Stimulated activated CD8-positive, alpha-beta memory T cell treated with anti-CD3 and anti-CD28 coated beads, Interleukin-15, amount 100 ng/mL, for 4 hours (primary cell): ENCODE measurements at regions not wholly inside any gene's neighbourhood (a gene's known extent, or its start where the extent isn't known, plus 50 kb on each side); places are given as distances from the start of the nearest gene placed in this dataset.

Experiments
- DNase-seq, 2 donors: peaks; one replicate each; pipeline ENCODE4 v3.0.0-alpha.2; 2020; ENCODE audit warnings: low read depth in 2 of 2

DNA sequence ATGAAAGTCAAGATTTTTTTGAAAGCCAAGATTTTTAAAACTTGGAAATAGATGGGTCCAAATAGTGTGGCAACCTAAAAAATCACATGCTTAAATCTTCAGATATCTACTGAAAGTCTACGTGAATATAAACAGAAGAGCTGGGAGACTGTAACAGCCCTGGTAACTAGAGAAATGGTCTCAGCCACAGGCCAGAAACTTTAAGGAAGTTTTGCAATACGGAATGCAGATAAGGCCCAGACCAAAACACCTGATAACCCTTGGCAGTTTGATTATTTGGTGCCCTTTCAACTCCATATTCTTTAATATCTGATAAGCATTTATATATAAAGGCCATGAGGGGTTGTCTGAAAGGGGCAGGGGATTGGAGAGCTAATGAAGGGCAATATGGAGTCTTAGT lies 537.3 kb upstream of the TGFBR2 start:
- no peak for DNase-seq

DNA sequence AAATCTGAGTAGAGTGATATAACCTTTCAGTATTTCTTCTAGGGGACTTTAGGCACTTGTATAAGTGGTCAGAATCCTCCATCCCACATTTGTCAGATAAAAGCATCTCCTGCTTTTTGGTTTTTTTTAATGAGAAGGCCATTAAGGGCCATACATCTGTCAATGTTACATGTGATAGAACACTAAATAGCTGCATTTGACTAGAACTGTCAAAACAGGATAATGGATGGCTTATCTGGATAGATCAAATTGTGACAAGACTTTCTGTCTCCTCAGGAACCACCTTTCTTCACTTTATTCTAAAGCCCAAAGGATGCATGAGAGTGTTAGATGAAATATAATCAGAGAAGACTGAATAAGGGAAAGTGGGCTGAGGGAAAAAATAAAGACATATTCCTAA lies 533.4 kb upstream of the TGFBR2 start:
- DNase-seq, result no peak

DNA sequence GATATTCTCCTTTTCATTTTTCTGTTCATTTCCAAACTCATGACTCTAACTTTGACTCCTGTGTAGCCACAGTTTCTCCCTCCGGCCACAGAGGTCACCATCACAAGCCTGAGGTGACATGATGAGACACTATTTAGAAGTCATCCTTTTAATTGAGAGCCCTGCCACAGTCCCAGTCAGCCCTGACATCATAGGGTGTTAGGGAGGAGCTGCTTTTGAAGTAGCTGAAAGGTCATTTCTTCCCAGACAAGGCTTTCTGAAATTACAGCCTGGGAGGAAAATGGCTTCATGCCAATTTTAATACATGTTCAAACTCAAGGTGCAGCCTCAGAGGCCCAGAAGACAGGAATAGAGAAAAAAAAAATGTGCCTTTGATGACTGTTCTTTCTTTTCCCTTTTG lies 532.8 kb upstream of the TGFBR2 start:
- DNase-seq, result no peak

DNA sequence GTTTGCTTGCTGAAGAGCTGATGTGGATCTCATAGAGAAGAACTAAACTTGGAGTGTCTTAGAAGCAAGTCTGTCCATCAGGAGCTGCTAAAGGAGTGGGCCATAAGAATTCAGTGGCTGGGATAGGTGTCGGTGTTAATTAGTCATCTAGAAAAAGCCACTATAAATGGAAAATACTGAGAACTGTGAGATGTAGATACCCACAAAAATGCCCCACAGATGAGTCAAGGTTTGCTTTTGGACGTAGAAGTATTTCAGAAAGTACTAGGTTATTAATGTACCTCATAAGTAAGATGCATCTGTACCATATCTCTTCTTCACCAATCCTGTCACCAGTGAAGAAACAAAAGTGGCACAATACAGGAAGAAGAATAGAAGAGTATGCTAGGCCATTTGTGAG lies 530.9 kb upstream of the TGFBR2 start:
- no peak for DNase-seq

DNA sequence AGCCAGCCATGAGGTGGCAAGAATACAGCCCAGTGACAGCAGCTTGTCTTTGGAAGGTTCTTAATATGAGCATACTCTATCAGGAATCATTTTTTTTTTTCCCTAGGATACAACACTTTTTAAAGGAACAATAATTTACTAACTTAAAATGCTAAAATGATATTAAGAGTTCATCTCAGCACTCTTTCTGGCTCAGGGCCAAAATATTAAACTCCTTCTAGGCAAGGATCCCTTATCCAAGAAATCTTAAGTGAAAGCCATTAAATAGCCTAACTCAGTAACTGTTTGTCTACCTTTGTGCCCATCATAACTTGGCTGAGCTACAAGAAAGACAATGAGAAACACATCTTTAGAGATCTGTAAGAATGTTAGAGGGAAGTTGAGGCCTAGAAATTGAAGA lies 529.5 kb upstream of the TGFBR2 start:
- DNase-seq, result no peak

DNA sequence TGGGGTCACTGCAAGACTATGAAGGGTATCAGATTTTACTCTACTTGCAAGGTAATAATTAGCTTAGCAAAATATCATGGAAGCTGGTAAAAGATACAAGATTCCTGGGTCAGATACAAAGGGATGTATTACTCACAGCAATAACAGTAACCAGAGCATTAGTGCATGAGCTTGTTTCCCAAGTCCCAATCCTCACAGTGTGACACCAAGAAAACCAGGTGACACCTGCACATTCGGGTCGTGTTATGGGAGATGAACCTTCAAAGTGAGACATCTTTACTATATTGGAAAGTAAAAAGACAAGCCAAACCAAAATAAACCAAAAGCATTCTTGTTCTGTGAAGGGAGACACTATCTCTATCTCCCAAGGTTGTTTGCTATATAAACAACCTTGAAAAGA lies 528.7 kb upstream of the TGFBR2 start:
- DNase-seq, result no peak

DNA sequence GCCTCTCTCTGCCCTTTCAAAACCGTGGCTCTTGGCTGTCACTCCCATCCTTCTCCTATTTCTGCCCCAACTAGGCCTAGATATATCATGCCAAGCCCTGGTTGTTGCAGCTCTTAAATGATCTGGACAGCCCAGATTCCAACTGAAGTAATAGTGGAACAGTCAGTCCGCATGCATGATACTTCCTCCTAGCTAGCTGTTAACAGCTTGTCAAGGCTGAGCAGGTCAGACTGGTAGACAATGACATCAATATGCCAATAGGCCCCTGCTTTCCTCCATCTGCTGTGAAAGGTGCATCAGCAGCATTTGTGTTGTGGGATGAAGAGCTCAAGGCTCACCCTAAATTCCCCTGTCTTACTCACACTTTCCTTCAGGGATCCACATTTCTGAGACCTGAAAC lies 527.7 kb upstream of the TGFBR2 start:
- DNase-seq, result no peak

DNA sequence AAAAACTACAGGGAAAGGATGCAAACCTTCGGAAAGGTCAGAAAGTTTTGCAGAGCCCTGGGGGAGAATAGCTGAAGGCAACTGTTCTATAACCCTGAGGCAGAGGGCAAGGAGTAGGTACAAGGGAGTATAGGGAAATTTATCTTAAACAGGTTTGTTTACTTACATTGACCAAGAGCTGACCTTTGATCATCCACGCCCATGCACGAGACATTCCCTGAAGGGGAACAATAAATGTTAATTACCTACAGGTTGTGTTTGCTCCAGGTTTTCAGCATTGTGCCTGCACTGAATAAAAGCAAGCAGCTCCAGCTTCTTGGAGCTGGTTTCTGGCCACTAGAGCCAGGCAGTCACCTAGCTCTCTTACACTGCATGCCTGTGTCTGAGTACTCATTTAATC lies 524.5 kb upstream of the TGFBR2 start:
- no peak for DNase-seq

DNA sequence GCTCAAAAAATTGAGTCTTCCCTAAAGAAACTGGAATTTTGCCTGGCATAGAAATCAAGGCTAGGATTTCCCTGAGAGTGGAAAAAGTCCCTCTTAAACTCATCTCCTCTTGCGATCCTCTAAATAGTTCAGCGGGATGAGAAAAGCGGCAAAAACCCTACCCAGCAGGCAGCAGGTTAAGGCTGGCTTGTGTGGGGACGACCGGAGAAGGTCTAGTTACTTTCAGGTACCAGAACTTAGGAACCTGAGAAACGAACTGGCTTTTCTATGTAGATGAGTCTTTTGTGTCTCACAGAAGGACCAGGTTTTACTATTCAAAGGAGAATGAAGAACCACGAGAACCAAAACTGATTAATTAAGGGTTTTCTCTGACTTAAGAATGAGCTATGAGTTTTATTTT lies 523.7 kb upstream of the TGFBR2 start:
- no peak for DNase-seq

DNA sequence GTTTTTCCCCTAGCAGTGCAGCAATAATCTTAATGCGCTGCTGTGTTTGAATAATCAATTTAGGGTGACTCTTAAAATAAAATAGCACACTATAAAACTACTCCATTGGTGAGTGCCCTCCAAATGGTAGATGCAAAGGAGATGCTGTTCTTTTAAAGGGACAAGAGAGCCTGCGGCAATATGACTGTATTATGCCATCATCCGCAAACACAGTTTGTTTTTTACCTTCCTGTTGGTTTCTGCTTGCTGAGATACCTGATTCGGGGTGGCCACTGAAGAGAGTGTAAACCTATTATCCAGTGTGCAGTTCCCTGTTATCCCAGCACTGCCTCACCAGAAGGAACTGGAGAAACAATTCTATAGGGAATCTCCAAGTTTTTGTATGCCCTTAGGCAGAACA lies 523.1 kb upstream of the TGFBR2 start:
- DNase-seq, result no peak

DNA sequence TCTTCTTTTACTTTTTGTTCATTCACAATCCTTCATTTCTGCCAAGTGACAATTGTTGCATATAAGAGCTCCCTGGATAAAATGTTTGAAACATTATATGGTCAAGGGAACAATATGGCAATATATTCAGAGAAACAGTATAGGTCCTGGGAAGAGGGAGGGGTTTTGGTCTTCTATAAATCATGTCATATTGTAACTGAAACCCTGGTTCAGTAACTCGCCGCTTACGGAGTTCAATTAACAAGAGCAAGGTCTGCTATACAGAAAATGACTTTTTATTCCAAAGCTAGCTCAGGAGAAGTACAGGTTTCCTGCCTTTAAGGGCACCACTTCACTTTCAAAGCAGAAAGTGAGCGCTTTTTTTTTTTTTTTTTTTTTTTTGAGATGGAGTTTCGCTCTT lies 522.1 kb upstream of the TGFBR2 start:
- DNase-seq, result no peak

DNA sequence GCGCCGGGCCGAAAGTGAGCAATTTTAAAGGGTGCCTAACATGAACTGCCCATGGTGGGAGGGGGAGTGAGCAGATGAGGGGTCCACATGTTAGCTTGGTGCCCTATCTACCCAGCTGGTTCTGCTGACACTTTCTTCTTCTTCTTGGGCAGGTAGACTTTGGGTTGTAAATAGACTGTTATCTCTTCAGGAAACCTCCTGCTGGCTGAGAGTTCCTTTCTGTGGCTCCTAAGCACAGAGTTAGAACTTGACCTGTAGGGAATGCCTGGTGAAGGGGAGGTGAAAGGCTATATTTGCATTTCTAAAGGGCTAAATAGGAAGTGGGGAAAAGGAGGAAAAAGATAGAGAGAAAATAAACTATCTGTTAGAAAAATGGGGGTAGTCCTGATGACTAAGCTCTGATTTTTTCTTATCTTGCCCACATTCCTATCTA lies 521.4 kb upstream of the TGFBR2 start:
- no peak for DNase-seq

DNA sequence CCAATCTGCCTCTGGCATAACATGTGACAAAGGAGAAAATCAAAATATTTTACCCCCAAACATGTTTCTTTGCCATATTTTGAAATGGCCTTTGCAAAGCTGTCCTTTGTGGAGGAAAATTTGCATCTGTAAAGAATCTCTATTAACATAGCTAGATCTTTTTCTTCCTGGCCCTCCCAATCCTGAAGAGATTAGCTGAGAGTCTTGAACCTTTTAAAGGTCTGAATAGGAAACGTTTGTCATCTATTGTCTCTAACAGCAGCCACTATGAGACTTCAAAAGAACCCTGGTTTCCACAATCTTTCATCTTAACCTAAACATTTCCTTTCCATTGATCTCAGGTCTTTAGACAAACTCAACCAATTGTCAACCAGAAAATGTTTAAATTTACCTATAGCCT lies 520.9 kb upstream of the TGFBR2 start:
- DNase-seq, result no peak

DNA sequence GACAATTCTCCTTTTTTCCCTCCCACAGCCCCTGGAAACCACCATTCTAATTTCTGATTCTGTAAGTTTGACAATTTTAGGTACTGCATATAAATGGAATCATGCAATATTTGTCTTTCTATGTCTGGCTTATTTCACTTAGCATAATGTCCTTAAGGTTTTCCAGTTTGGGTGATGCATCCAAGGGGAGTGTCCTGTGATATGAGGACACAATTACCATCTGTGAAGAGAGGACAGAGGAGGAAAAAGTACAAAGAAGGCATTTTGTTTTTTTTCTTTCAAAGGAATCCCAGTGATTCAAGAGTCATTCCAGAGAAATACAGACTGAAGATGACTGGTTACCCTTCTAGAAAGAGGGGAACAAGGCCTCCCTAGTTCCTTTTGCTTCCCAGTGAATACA lies 514.7 kb upstream of the TGFBR2 start:
- DNase-seq, result no peak

DNA sequence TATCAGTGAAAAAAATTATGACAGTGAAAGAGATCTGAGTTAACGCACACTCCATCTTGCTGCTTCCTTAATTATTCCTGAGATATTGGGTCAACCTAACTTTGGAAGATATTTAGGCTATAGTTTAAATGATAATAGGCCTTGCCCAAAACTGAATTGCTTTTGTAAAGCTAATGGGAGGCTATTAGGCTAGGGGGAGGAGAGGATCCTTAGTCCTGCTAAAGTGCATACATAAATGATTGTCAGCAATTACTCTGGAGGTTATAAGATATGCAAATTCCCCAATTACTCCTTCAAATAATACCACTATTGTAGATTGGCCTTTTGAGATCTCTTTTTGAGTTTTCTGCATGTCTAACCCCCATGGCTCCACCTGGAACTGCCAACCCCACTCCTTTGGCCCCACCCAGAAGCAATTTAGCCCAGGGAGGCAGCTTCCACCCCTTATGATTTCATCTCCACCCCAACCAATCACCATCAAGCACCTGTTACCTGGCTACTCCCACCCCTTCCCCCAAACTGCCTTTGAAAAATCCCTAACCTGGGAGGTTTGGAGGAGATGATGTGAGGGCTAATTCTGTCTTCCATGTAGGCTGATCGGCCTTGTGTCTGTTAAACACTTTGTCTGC lies 509.3 kb upstream of the TGFBR2 start:
- DNase-seq, result no peak

DNA sequence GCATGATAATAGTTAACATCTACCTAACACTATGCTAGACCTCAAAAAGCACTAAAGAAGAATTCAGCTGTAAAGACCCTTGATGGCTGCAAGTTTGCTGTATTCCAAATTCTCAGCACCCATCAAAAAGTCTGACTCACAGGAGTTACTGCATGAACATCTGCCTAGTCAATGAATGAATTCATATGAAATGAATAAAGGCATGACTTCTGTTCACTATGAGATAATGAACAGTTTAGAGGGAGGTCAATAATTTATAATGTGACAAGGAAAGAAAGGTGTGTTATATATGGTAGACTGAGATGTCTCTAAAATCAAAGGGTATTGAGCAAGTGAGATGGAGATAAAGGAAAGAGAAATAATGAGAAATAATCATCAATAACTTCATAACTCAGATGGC lies 508.2 kb upstream of the TGFBR2 start:
- no peak for DNase-seq

DNA sequence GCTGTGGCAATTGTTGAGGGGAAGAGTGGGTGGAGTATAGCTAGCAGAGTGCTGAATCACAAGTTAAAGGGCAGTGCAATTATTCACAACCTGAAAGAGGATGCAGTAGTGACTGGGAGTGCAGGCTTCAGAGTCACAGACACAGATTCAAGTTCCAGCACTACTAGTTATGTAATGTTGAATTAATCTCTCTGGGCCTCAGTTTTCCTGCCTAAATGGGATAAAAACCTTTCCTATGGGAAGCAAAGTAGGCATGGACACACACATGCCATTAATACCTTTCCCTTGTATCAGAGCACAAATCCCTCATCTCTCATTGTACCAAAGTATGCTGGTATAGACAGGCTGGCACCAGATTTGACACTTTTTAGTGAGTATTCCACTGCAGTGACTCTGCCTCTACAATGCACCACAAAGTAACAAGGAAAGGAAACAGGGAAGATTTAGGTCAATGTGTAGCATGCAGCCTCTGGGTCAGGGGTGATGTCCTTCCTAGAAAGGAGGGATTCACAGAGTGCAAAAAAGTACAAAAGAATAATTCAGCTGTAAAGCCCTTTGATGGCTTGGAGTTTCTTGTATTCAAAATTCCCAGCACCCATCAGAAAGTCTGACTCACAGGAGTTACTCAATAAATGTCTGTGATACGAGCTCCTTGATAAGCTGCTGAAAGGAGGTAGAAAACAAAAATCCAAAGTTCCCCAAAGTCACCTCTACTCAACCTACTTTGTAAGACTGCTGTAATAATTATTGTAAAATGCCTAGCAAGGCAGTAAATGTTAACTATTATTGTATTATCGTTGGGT lies 507.5 kb upstream of the TGFBR2 start:
- no peak for DNase-seq

DNA sequence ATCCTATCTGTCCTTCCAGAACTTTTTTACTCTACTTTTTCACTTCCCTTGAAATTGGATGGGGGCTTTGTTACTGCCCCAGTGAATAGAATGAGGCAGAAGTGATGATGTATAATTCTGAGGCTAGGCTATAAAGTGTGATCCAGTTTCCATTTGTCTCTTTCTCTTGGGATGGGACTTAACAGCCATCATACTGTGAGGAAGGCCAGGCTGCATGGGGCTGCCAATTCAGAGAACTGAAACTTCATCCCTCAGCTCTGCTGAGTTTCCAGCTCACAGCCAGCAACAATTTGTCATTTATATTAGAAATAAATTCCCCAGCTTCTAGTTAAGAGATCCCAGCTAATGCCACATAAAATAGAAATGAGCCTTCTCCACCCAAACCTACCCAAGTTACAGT lies 504.0 kb upstream of the TGFBR2 start:
- DNase-seq, result no peak

DNA sequence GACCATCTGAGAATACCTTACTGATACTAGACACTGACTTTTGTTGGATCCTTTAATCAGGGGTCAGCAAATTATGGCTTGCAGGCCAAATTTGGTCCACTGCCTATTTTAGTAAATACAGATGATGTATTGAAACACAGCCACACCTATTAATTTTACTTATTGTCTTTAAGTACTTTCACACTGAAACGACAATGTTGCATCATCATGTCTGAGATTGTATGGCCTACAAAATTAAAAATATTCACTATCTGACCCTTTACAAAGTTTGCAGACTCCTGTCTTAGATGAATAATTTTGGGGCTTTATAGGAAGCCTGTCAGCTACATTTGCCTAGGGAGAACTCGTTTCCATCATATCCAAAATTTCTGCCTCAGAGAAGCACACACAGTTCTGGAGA lies 503.2 kb upstream of the TGFBR2 start:
- no peak for DNase-seq

DNA sequence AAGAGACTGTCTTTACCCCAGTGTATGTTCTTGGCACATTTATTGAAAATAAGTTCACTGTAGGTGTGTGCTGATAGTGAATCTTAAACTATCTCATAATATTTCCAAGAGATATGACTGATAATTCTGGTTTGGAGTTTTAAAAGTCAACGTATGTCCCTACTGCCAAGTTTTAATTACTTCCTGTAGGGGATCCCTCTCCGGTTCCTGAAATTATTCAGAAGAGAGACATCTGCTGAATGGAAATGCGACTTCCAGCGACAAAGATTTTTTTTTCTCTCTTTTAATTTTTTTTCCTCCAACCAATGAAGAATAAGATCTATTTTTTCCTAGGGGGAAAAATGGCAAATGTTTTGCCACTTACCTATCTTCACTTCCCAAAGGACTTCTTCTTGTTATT lies 498.9 kb upstream of the TGFBR2 start:
- DNase-seq, result no peak

DNA sequence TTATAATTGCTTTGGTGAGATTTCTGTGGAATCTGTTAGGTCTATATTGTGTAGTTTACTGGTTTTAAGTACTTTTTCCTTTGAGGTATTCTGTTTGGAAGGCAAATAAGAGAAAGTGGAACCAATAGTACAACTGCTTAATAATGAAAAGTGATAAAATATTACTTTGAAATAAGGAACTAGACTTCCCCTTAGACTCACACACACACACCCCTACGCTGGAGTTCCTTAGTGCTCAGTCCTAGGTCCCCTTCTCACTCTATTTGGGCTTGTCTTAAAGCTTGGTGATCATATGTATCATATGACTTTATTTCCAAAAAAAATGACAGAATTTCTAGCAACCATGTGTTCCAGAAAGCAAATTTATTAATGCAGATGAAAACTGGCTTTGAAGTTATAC lies 494.0 kb upstream of the TGFBR2 start:
- no peak for DNase-seq

DNA sequence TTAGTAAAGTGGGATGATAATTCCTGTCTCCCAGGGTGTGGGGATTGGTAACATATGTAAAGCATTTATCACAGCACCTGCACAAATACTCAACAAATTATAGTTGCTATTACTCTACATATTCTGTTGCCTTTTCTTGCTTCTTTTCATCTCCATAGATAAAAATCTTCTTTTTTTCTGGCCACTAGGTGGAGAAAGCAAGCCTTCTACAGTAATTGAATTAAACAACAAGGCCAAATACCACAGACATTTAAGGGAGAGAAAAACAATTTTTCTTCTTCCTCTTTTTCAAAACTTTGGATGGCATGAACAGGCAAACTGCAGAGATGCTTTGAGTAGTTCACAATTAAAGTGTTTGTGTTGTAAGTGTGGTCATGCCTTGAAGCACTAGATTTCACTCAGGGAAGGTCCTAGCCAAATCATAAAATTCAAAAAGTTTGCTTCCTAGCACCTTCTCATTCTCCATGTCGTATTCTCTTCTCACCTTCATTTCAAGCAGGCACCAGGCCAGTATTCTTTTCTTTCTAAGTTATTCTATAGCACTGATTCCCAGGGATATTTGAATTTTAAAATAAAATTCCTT lies 493.4 kb upstream of the TGFBR2 start:
- DNase-seq, result no peak

DNA sequence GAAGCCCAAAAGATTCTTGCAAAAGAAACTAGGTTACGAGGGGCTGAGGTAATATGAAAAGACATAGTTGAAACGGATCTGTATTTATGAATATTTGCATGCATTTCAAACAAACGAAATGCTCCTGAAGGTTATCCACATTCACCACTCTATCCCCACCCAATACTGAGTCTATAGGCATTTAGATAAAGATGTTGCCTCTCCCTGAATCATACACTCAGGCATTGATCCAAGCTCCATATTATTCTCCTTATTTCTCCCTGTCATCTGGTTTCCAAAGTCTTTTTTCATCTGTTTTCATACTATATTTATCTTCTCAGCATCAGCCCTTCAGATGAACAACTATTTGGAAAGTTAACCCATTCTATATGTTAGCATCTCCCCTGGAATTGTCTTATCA lies 492.5 kb upstream of the TGFBR2 start:
- no peak for DNase-seq
